Testis (tissue), 2 donors: ENCODE measurements at regions not wholly inside any gene's neighbourhood (a gene's known extent, or its start where the extent isn't known, plus 50 kb on each side); places are given as distances from the start of the nearest gene placed in this dataset.
"Not testable (repeated sequence)": the region's sequence is repeated elsewhere in the genome, so short reads cannot be mapped to it uniquely, and the experiment has no call there.

ENCODE experiments used
- DNase-seq: peaks from one replicate; pipeline ENCODE4 v3.0.0-alpha.2; 2019
- H3K27ac ChIP-seq, 2 donors: fragments of 200-600 bp; sonication (generic); one replicate each; pipeline ENCODE4 v1.5.1; 2019
- H3K27me3 ChIP-seq: fragments of 200-600 bp; sonication (generic); one replicate; pipeline ENCODE4 v1.5.1; 2019
- H3K36me3 ChIP-seq: fragments of 200-600 bp; sonication (generic); one replicate; pipeline ENCODE4 v1.5.1; 2017; ENCODE audit warnings: low read depth; ENCODE audit errors: missing control alignments
- H3K4me1 ChIP-seq: fragments of 200-600 bp; sonication (generic); one replicate; pipeline ENCODE4 v1.5.1; 2019
- H3K4me3 ChIP-seq, 2 donors: fragments of 200-600 bp; sonication (generic); one replicate each; pipeline ENCODE4 v1.5.1; 2017 to 2019
- H3K9me3 ChIP-seq: fragments of 200-600 bp; sonication (generic); one replicate; pipeline ENCODE4 v1.5.1; 2017
- CTCF ChIP-seq, 3 experiments: fragments of 450-650 bp in 2 of 3; fragments of 200-600 bp in 1 of 3; sonication (generic) in 1 of 3; IDR thresholded peaks; one replicate each; pipeline ENCODE4 v1.5.1; 2016 to 2019; ENCODE audit warnings: antibody characterized with exemption in 3 of 3, mild to moderate bottlenecking in 2 of 3, moderate library complexity in 1 of 3
- POLR2A ChIP-seq: fragments of 450-650 bp; IDR thresholded peaks from one replicate; pipeline ENCODE4 v1.6.1; 2017; ENCODE audit warnings: antibody characterized with exemption, mild to moderate bottlenecking, moderate library complexity
- WGBS, 2 donors: methylation state at CpG; one replicate each; pipeline ENCODE4 v1.1.5; 2018; 5-methylcytosine and 5-hydroxymethylcytosine counted together
- intact Hi-C: fragments of 100-400 bp; cut with DNase I; formaldehyde crosslinking; loops from one replicate; pipeline ENCODE4 v1.15.1; 2023; ENCODE audit warnings: low total_unique reads

DNA sequence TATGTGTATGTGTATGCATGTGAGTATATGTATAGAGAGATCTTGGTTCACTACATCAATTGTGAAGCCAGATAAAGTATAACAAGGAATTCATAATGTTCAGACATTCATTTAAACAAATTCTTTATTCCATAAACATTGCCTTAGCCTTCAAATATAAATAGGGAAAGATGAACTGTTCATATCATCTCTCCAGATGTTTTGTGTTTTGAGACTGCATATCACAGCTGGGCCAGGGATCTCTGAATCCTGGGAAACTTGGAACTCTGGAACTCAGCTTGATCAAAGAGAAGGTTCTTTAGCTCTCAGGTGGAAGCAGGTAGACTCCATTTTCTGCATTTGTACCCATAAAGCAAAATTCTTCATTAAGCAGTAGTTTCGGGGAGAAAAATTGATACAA, 272.6 kb upstream of the ETAA1 start:
- Histone ChIP-seq H3K4me3 (no peak overlapping the region), H3K4me1 (no peaks in the 10 kb centered on the region), H3K27ac (no peak overlapping the region), H3K27me3 (no peaks in the 10 kb centered on the region), H3K9me3 (no peaks in the 10 kb centered on the region), H3K36me3 (no peaks in the 10 kb centered on the region)
- no peak for TF ChIP-seq CTCF (IDR thresholded peaks at IDR 0.05)
- intact Hi-C loops: no loop called here
- 92% methylated on average over 1 of the region's 1 CpG for WGBS, 2 donors
- no peak for DNase-seq

- no peak overlapping the region for H3K27ac ChIP-seq
- whole genome bisulfite sequencing, 2 donors: 62 to 69% methylated on average over 3 of the region's 3 CpGs
- H3K4me1 ChIP-seq: no peaks in the 10 kb centered on the region
- no peak overlapping the region for H3K4me3 ChIP-seq
- intact Hi-C loops: no loop called here
- TF ChIP-seq CTCF (IDR thresholded peaks at IDR 0.05) (no peak), POLR2A (no peak)
- H3K9me3 ChIP-seq: no peaks in the 10 kb centered on the region
- DNase-seq: no peak
- H3K36me3 ChIP-seq: no peaks in the 10 kb centered on the region
- no peaks in the 10 kb centered on the region for H3K27me3 ChIP-seq
These were observed 266.4 kb upstream of the ETAA1 start for GRCh38 chr2:67130531-67131256.

- intact Hi-C loops: no loop called here
- TF ChIP-seq CTCF (IDR thresholded peaks at IDR 0.05) (no peak), POLR2A (no peak)
- no peak for DNase-seq
- 79% methylated on average over 3 of the region's 3 CpGs for WGBS, 2 donors
- H3K4me1 ChIP-seq: no peaks in the 10 kb centered on the region
- no peaks in the 10 kb centered on the region for H3K9me3 ChIP-seq
- H3K4me3 ChIP-seq: no peak overlapping the region
- no peaks in the 10 kb centered on the region for H3K36me3 ChIP-seq
- no peak overlapping the region for H3K27ac ChIP-seq
- no peaks in the 10 kb centered on the region for H3K27me3 ChIP-seq
These were observed 265.9 kb upstream of the ETAA1 start for GRCh38 chr2:67131257-67131609.

DNA sequence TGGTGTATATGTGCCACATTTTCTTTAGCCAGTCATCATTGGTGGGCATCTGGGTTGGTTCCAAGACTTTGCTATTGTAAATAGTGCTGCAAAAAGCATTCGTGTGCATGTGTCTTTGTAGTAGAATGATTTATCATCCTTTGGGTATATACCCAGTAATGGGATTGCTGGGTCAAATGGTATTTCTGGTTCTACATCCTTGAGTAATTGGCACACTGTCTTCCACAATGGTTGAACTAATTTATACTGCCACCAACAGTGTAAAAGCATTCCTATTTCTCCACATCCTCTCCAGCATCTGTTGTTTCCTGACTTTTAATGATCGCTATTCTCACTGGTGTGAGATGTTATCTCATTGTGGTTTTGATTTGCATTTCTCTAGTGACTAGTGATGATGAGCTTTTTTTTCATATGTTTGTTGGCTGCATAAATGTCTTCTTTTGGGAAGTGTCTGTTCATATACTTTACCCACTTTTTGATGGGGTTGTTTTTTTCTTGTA, 264.6 kb upstream of the ETAA1 start:
- H3K9me3 ChIP-seq, H3K27me3 ChIP-seq, H3K4me3 ChIP-seq, H3K36me3 ChIP-seq, DNase-seq, H3K4me1 ChIP-seq, H3K27ac ChIP-seq, intact Hi-C loops: not testable (repeated sequence)
- WGBS, 2 donors: 88 to 89% methylated on average over 2 of the region's 2 CpGs

- no peak for DNase-seq
- Histone ChIP-seq H3K27ac (no peak overlapping the region), H3K27me3 (no peaks in the 10 kb centered on the region), H3K4me1 (no peaks in the 10 kb centered on the region), H3K36me3 (no peaks in the 10 kb centered on the region), H3K9me3 (no peaks in the 10 kb centered on the region), H3K4me3 (no peak overlapping the region)
- no peak for TF ChIP-seq CTCF (IDR thresholded peaks at IDR 0.05)
- no peak for TF ChIP-seq POLR2A
- intact Hi-C loops: no loop called here
- 76 to 90% methylated on average over 3 of the region's 3 CpGs for WGBS, 2 donors
These were observed 261.9 kb upstream of the ETAA1 start for GRCh38 chr2:67135208-67135607.
